ENCODE measurements at regions not wholly inside any gene's neighbourhood (a gene's known extent, or its start where the extent isn't known, plus 50 kb on each side); places are given as distances from the start of the nearest gene placed in this dataset.
"Not testable (repeated sequence)": the region's sequence is repeated elsewhere in the genome, so short reads cannot be mapped to it uniquely, and the experiment has no call there.

- no peak for DNase-seq
These were observed 1901.9 kb upstream of the ACO1 start for GRCh38 chr9:30482499-30482898.

- no peak for DNase-seq
These were observed 1899.8 kb upstream of the ACO1 start for GRCh38 chr9:30484690-30485089.

- DNase-seq, result no peak
These were observed 1879.9 kb upstream of the ACO1 start for GRCh38 chr9:30504502-30504905.

GRCh38 chr9:30505311-30505710, 1879.1 kb upstream of the ACO1 start:
- no peak for DNase-seq

GRCh38 chr9:30506749-30507148, 1877.7 kb upstream of the ACO1 start:
- DNase-seq, result no peak

GRCh38 chr9:30507166-30507565, 1877.3 kb upstream of the ACO1 start:
- no peak for DNase-seq

GRCh38 chr9:30511666-30512065, 1872.8 kb upstream of the ACO1 start:
- no peak for DNase-seq

- no peak for DNase-seq
These were observed 1865.3 kb upstream of the ACO1 start for GRCh38 chr9:30519166-30519565.

GRCh38 chr9:30519756-30520155, 1864.7 kb upstream of the ACO1 start:
- no peak for DNase-seq

GRCh38 chr9:30522061-30522460, 1862.4 kb upstream of the ACO1 start:
- no peak for DNase-seq

- no peak for DNase-seq
These were observed 1862.0 kb upstream of the ACO1 start for GRCh38 chr9:30522486-30522885.

- DNase-seq, result no peak
These were observed 1860.1 kb upstream of the ACO1 start for GRCh38 chr9:30524311-30524710.

- DNase-seq, result no peak
These were observed 1850.0 kb upstream of the ACO1 start for GRCh38 chr9:30534455-30534854.

- no peak for DNase-seq
These were observed 1849.5 kb upstream of the ACO1 start for GRCh38 chr9:30534896-30535295.

GRCh38 chr9:30536494-30536893, 1847.9 kb upstream of the ACO1 start:
- no peak for DNase-seq

- not testable (repeated sequence) for DNase-seq
These were observed 1844.7 kb upstream of the ACO1 start for GRCh38 chr9:30539696-30540095.

GRCh38 chr9:30574355-30575151, 1809.9 kb upstream of the ACO1 start:
- no peak for DNase-seq

GRCh38 chr9:30575218-30575617, 1809.2 kb upstream of the ACO1 start:
- DNase-seq, result no peak

- no peak for DNase-seq
These were observed 1808.8 kb upstream of the ACO1 start for GRCh38 chr9:30575691-30576090.

- no peak for DNase-seq
These were observed 1804.6 kb upstream of the ACO1 start for GRCh38 chr9:30579810-30580209.

GRCh38 chr9:30582240-30582639, 1802.2 kb upstream of the ACO1 start:
- DNase-seq, result no peak

GRCh38 chr9:30584559-30584958, 1799.9 kb upstream of the ACO1 start:
- no peak for DNase-seq

- DNase-seq, result no peak
These were observed 1793.0 kb upstream of the ACO1 start for GRCh38 chr9:30591461-30591860.

- DNase-seq, result no peak
These were observed 1786.8 kb upstream of the ACO1 start for GRCh38 chr9:30597608-30598007.

- no peak for DNase-seq
These were observed 1778.5 kb upstream of the ACO1 start for GRCh38 chr9:30605936-30606335.
